Bronchial epithelial cell (primary cell): ENCODE measurements at regions not wholly inside any gene's neighbourhood (a gene's known extent, or its start where the extent isn't known, plus 50 kb on each side); places are given as distances from the start of the nearest gene placed in this dataset.

ENCODE experiments used
- DNase-seq: peaks from one replicate; pipeline ENCODE4 v3.0.0-alpha.2; 2010; ENCODE audit warnings: low read depth
- FAIRE-seq: peaks from 2 replicates; lab custom pipeline; 2011; peaks lifted over from hg19 to GRCh38; lab: Jason Lieb, UNC
- H3K27me3 ChIP-seq: 2 replicates; pipeline ENCODE4 v1.5.1; 2011; ENCODE audit warnings: low read length; ENCODE audit not compliant: control insufficient read depth, insufficient read depth
- H3K36me3 ChIP-seq: 2 replicates; pipeline ENCODE4 v1.5.1; 2011; ENCODE audit warnings: low read length; ENCODE audit not compliant: control insufficient read depth, insufficient read depth
- H3K4me3 ChIP-seq: 2 replicates; pipeline ENCODE4 v1.5.1; 2011; ENCODE audit warnings: mild to moderate bottlenecking, low read depth, low read length, control low read depth
- CTCF ChIP-seq: IDR thresholded peaks from 2 replicates; pipeline ENCODE4 v1.5.1; 2011; ENCODE audit warnings: mild to moderate bottlenecking, moderate library complexity, low read length, control low read depth, inconsistent platforms; ENCODE audit not compliant: insufficient read depth, severe bottlenecking

- FAIRE-seq: no peak
- H3K4me3 ChIP-seq: no peak overlapping the region
- no peak for DNase-seq
- no peaks in the 10 kb centered on the region for H3K27me3 ChIP-seq
- TF ChIP-seq CTCF: no peak
- H3K36me3 ChIP-seq: no peaks in the 10 kb centered on the region
Measured at GRCh38 chr2:180370511-180371205, 363.6 kb upstream of the CWC22 start.

- DNase-seq (no peak), FAIRE-seq (no peak)
- Histone ChIP-seq H3K4me3 (no peak overlapping the region), H3K27me3 (no peaks in the 10 kb centered on the region), H3K36me3 (no peaks in the 10 kb centered on the region)
- no peak for TF ChIP-seq CTCF
Measured at GRCh38 chr2:180368881-180369280, 361.8 kb upstream of the CWC22 start.

- FAIRE-seq (no peak), DNase-seq (peak; percentile 41)
- TF ChIP-seq CTCF: no peak
- Histone ChIP-seq H3K36me3 (no peaks in the 10 kb centered on the region), H3K4me3 (no peak overlapping the region), H3K27me3 (no peaks in the 10 kb centered on the region)
Measured at GRCh38 chr2:180367815-180368214, 360.7 kb upstream of the CWC22 start.

- no peaks in the 10 kb centered on the region for H3K36me3 ChIP-seq
- no peaks in the 10 kb centered on the region for H3K27me3 ChIP-seq
- TF ChIP-seq CTCF: no peak
- FAIRE-seq: no peak
- no peak overlapping the region for H3K4me3 ChIP-seq
- no peak for DNase-seq
Measured at GRCh38 chr2:180366481-180366880, 359.4 kb upstream of the CWC22 start.

- no peak for TF ChIP-seq CTCF
- Histone ChIP-seq H3K36me3 (no peaks in the 10 kb centered on the region), H3K4me3 (no peak overlapping the region), H3K27me3 (no peaks in the 10 kb centered on the region)
- no peak for DNase-seq
- FAIRE-seq: no peak
Measured at GRCh38 chr2:180364719-180365118, 357.6 kb upstream of the CWC22 start.

- Histone ChIP-seq H3K4me3 (no peak overlapping the region), H3K27me3 (no peaks in the 10 kb centered on the region), H3K36me3 (no peaks in the 10 kb centered on the region)
- DNase-seq: no peak
- no peak for TF ChIP-seq CTCF
- FAIRE-seq: no peak
Measured at GRCh38 chr2:180360283-180360618, 353.2 kb upstream of the CWC22 start.
